HCT116 (cell line): ENCODE measurements at regions not wholly inside any gene's neighbourhood (a gene's known extent, or its start where the extent isn't known, plus 50 kb on each side); places are given as distances from the start of the nearest gene placed in this dataset.

Source experiments
- ATAC-seq: fragments of 200-7000 bp; cut with Tn5 transposase; 2 replicates; pipeline ENCODE4 v1.9.1; 2020; ENCODE audit warnings: mild to moderate bottlenecking, moderate library complexity
- BruUV-seq: library from RNA; stranded (reverse); fragments of 400-500 nt; replicated peaks from 2 replicates; lab custom pipeline; 2021; lab: Mats Ljungman, UMichigan
- CTCF ChIA-PET: fragments of 300-600 bp; sonication (Branson Sonifier 250); formaldehyde crosslinking; loops from one replicate; lab custom pipeline; 2021; ENCODE audit warnings: antibody characterized with exemption; lab: Charles Lee
- POLR2A ChIA-PET: fragments of 300-600, 350-600 bp; sonication (Branson Sonifier 250); formaldehyde crosslinking; loops from one replicate; lab custom pipeline; 2021; ENCODE audit warnings: antibody characterized with exemption; lab: Charles Lee
- RAD21 ChIA-PET, 2 experiments: fragments of 300-600 bp; sonication (Branson Sonifier 250); formaldehyde crosslinking; loops; one replicate each; lab custom pipeline; 2023; ENCODE audit warnings: low total read pairs in 2 of 2; ENCODE audit not compliant: uncharacterized antibody in 2 of 2, unreplicated experiment in 2 of 2, low non-redundant PET in 1 of 2; lab: Charles Lee
- DNase-seq: peaks from one replicate; pipeline ENCODE4 v3.0.0-alpha.2; 2010; ENCODE audit warnings: low read depth, low spot score
- H2AFZ ChIP-seq: fragments of 200-600 bp; shearing (Covaris generic), sonication (generic); 2 replicates; pipeline ENCODE4 v1.6.1; 2017; ENCODE audit warnings: low read depth, mixed run types, mixed read lengths, antibody characterized with exemption, low read length; ENCODE audit not compliant: poor library complexity, severe bottlenecking
- H3K27ac ChIP-seq: 2 replicates; pipeline ENCODE4 v1.5.1; 2012; ENCODE audit warnings: low read depth, low read length
- H3K27me3 ChIP-seq: fragments of 200-600 bp; sonication (generic); 2 replicates; pipeline ENCODE4 v1.6.1; 2016; ENCODE audit warnings: mixed run types, low read length, mixed read lengths; ENCODE audit not compliant: insufficient read depth
- H3K36me3 ChIP-seq, 2 experiments: fragments of 200-500 bp in 1 of 2; fragments of 200-600 bp in 1 of 2; sonication (Bioruptor generic) in 1 of 2; sonication (generic) in 1 of 2; 2 replicates each; pipeline versions ENCODE4 v1.5.1 to v1.6.1; 2014 to 2016; ENCODE audit warnings: low read length in 2 of 2, inconsistent platforms in 1 of 2, mixed read lengths in 1 of 2, mixed run types in 1 of 2; ENCODE audit not compliant: insufficient read depth in 2 of 2, control insufficient read depth in 1 of 2
- H3K4me1 ChIP-seq, 2 experiments: fragments of 200-600 bp in 1 of 2; sonication (generic) in 1 of 2; 2 replicates each; pipeline versions ENCODE4 v1.5.1 to v1.6.1; 2012 to 2017; ENCODE audit warnings: low read length in 2 of 2, inconsistent platforms in 1 of 2, mild to moderate bottlenecking in 1 of 2, mixed read lengths in 1 of 2, mixed run types in 1 of 2, moderate library complexity in 1 of 2; ENCODE audit not compliant: insufficient read depth in 2 of 2, control insufficient read depth in 1 of 2
- H3K4me2 ChIP-seq: fragments of 200-600 bp; sonication (generic); 2 replicates; pipeline ENCODE4 v1.6.1; 2017; ENCODE audit warnings: mixed run types, low read length, mixed read lengths
- H3K4me3 ChIP-seq, 2 experiments: fragments of 200-600 bp in 1 of 2; sonication (generic) in 1 of 2; replicated peaks in 1 of 2; 2 replicates each; pipeline ENCODE4 v1.5.1; 2011 to 2016; ENCODE audit warnings: low read length in 2 of 2, control low read depth in 1 of 2, low read depth in 1 of 2, mild to moderate bottlenecking in 1 of 2, mixed read lengths in 1 of 2, mixed run types in 1 of 2
- H3K79me2 ChIP-seq: fragments of 200-600 bp; sonication (generic); 2 replicates; pipeline ENCODE4 v1.6.1; 2017; ENCODE audit warnings: mild to moderate bottlenecking, mixed run types, low read length, moderate library complexity, mixed read lengths; ENCODE audit not compliant: insufficient read depth
- H3K9ac ChIP-seq: fragments of 200-600 bp; sonication (generic); 2 replicates; pipeline ENCODE4 v1.6.1; 2016; ENCODE audit warnings: low read length, mixed read lengths
- H3K9me2 ChIP-seq: fragments of 200-600 bp; sonication (generic), shearing (Covaris generic); 2 replicates; pipeline ENCODE4 v1.6.1; 2017; ENCODE audit warnings: mixed run types, mild to moderate bottlenecking, moderate library complexity; ENCODE audit not compliant: insufficient read depth
- H3K9me3 ChIP-seq, 2 experiments: fragments of 200-500 bp in 1 of 2; fragments of 200-600 bp in 1 of 2; sonication (Bioruptor generic) in 1 of 2; sonication (generic) in 1 of 2; 2 replicates each; pipeline ENCODE4 v1.6.1; 2014 to 2017; ENCODE audit warnings: low read length in 2 of 2, mixed read lengths in 2 of 2, inconsistent platforms in 1 of 2, low read depth in 1 of 2, mild to moderate bottlenecking in 1 of 2, mixed run types in 1 of 2, moderate library complexity in 1 of 2; ENCODE audit not compliant: control insufficient read depth in 1 of 2, insufficient read depth in 1 of 2
- H4K20me1 ChIP-seq: fragments of 200-600 bp; sonication (generic), shearing (Covaris generic); 2 replicates; pipeline ENCODE4 v1.6.1; 2017; ENCODE audit warnings: mixed run types, mild to moderate bottlenecking, moderate library complexity; ENCODE audit not compliant: insufficient read depth
- CTCF ChIP-seq, 3 experiments: fragments of 200-600 bp in 1 of 3; sonication (generic) in 1 of 3; IDR thresholded peaks in 2 of 3; conservative IDR thresholded peaks in 1 of 3; 2 replicates each; pipeline ENCODE4 v1.5.1; 2012 to 2017; ENCODE audit warnings: low read depth in 2 of 3, low read length in 2 of 3, antibody characterized with exemption in 1 of 3, borderline replicate concordance in 1 of 3, control low read depth in 1 of 3, mild to moderate bottlenecking in 1 of 3, mixed read lengths in 1 of 3, mixed run types in 1 of 3, moderate library complexity in 1 of 3; ENCODE audit not compliant: insufficient read depth in 1 of 3
- EGR1 ChIP-seq: IDR thresholded peaks from 2 replicates; pipeline ENCODE4 v1.6.1; 2012; ENCODE audit warnings: low read depth
- ELF1 ChIP-seq: IDR thresholded peaks from 2 replicates; pipeline ENCODE4 v1.6.1; 2012; ENCODE audit warnings: low read depth, borderline replicate concordance
- EZH2 ChIP-seq: fragments of 200-600 bp; sonication (generic); IDR thresholded peaks from 2 replicates; pipeline ENCODE4 v1.6.1; 2017; ENCODE audit warnings: antibody characterized with exemption, mixed run types
- EZH2phosphoT487 ChIP-seq: fragments of 200-600 bp; IDR thresholded peaks from 2 replicates; pipeline ENCODE4 v1.6.1; 2018; ENCODE audit warnings: antibody characterized with exemption, borderline replicate concordance
- FOSL1 ChIP-seq: IDR thresholded peaks from 2 replicates; pipeline ENCODE4 v1.6.1; 2012; ENCODE audit warnings: low read depth
- JUND ChIP-seq: IDR thresholded peaks from 2 replicates; pipeline ENCODE4 v1.6.1; 2012
- MAX ChIP-seq: IDR thresholded peaks from 2 replicates; pipeline ENCODE4 v1.6.1; 2012
- POLR2AphosphoS5 ChIP-seq: IDR thresholded peaks from 2 replicates; pipeline ENCODE4 v1.6.1; 2011; ENCODE audit warnings: mild to moderate bottlenecking, low read depth, low read length, moderate library complexity
- REST ChIP-seq: IDR thresholded peaks from 2 replicates; pipeline ENCODE4 v1.6.1; 2012; ENCODE audit warnings: low read depth
- SIN3A ChIP-seq: IDR thresholded peaks from 2 replicates; pipeline ENCODE4 v1.6.1; 2012; ENCODE audit warnings: low read depth
- TCF7L2 ChIP-seq: IDR thresholded peaks from 2 replicates; pipeline ENCODE4 v1.7.0; 2011; ENCODE audit warnings: borderline replicate concordance, inconsistent platforms; ENCODE audit not compliant: insufficient read depth, insufficient read length; ENCODE audit errors: extremely low read depth
- YY1 ChIP-seq: IDR thresholded peaks from 2 replicates; pipeline ENCODE4 v1.6.1; 2011; ENCODE audit warnings: low read length, low read depth, moderate library complexity, mild to moderate bottlenecking; ENCODE audit not compliant: insufficient replicate concordance; ENCODE audit errors: extremely low read depth
- ZNF274 ChIP-seq: fragments of 200-500 bp; sonication (Bioruptor generic); IDR thresholded peaks from 2 replicates; pipeline ENCODE4 v1.6.1; 2014; ENCODE audit warnings: mild to moderate bottlenecking, low read depth, low read length, inconsistent platforms
- intact Hi-C: fragments of 100-400 bp; cut with micrococcal nuclease; formaldehyde crosslinking; loops from 2 replicates; pipeline ENCODE4 v1.10.0; 2022

- TF ChIP-seq EZH2: no peak
These were observed 66.4 kb downstream of the PTHLH start (continued) for GRCh38 chr12:27906127-27906500.

- Histone ChIP-seq H2AFZ (no peak overlapping the region), H3K4me3 (no peak overlapping the region), H3K36me3 (no peaks in the 10 kb centered on the region), H4K20me1 (no peaks in the 10 kb centered on the region), H3K4me1 (no peaks in the 10 kb centered on the region), H3K9me2 (no peaks in the 10 kb centered on the region), H3K9me3 (no peaks in the 10 kb centered on the region), H3K27ac (no peak overlapping the region), H3K79me2 (no peaks in the 10 kb centered on the region), H3K4me2 (no peak overlapping the region), H3K9ac (no peak overlapping the region), H3K27me3 (no peaks in the 10 kb centered on the region)
- CTCF ChIA-PET: no interaction called here
- RAD21 ChIA-PET: no interaction called here
- POLR2A ChIA-PET: interaction anchor here (0.7 kb wide), 1 partner anchor 505 kb away, joined by 4 read pairs; no protein-coding TSS in a partner anchor
- no TSS peak for BruUV-seq
- TF ChIP-seq JUND (no peak), YY1 (no peak), EGR1 (no peak), POLR2AphosphoS5 (no peak), REST (no peak), ZNF274 (no peak), SIN3A (no peak), FOSL1 (no peak), TCF7L2 (no peak), ELF1 (no peak), MAX (no peak), CTCF (IDR thresholded peaks at IDR 0.05 in 2 of 3, conservative IDR thresholded peaks at IDR 0.05 in 1 of 3; ENCODE audit: borderline replicate concordance in 1 of 3, insufficient read depth in 1 of 3, low read depth in 2 of 3, low read length in 2 of 3) (no peak), EZH2phosphoT487 (no peak)
- no peak for ATAC-seq
- no peak for DNase-seq
- intact Hi-C loops: no loop called here
These were observed 67.0 kb downstream of the PTHLH start for GRCh38 chr12:27905285-27906126.
